ENCODE measurements at regions not wholly inside any gene's neighbourhood (a gene's known extent, or its start where the extent isn't known, plus 50 kb on each side); places are given as distances from the start of the nearest gene placed in this dataset.

DNA sequence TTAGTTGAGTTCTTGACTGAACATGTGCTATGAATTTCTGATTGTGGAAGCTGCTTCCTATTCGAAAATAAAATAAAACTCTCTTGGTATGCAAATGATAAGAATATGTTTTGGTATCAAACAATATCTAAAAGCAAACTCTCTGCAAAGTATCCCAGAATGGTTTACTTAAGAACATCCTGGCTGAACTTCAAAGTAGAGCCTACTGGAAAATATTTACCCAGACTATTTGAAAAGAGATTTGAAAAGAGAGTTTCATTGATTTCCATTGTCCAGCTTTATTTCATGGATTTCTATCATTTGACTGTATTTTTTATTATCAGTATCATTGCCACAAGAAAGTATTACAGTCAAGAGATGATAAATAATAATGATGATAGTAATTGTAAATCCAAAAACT, 171.1 kb upstream of the SLC7A11 start:
- TF ChIP-seq CTCF (optimal IDR thresholded peaks at IDR 0.05 in 1 of 3, IDR thresholded peaks at IDR 0.05 in 1 of 3, conservative IDR thresholded peaks at IDR 0.05 in 1 of 3; ENCODE audit: extremely low read depth in 1 of 3, insufficient read depth in 2 of 3, low read length in 3 of 3) (no peak), EZH2 (IDR thresholded peaks at IDR 0.05; ENCODE audit: low read length) (no peak)
- no peak overlapping the region for H3K4me2 ChIP-seq (ENCODE audit: control insufficient read depth, extremely low read depth, insufficient read depth, low read depth, low read length)
- no peak overlapping the region for H3K4me3 ChIP-seq (ENCODE audit: control insufficient read depth in 2 of 3, extremely low read depth in 1 of 3, insufficient read depth in 2 of 3, low read depth in 1 of 3, low read length in 3 of 3)
- H3K36me3 ChIP-seq (ENCODE audit: control insufficient read depth in 2 of 2, extremely low read depth in 1 of 2, insufficient read depth in 2 of 2, low read length in 2 of 2), result no peaks in the 10 kb centered on the region
- H2AFZ ChIP-seq (ENCODE audit: control insufficient read depth, low read length), result no peak overlapping the region
- no peak overlapping the region for H3K27ac ChIP-seq (ENCODE audit: control insufficient read depth, insufficient read depth, low read length)
- FAIRE-seq, result no peak
- no peaks in the 10 kb centered on the region for H3K4me1 ChIP-seq (ENCODE audit: control insufficient read depth, extremely low read depth, insufficient read depth, low read length)
- no peaks in the 10 kb centered on the region for H3K9me3 ChIP-seq (ENCODE audit: control insufficient read depth, low read depth, low read length)
- no peaks in the 10 kb centered on the region for H3K79me2 ChIP-seq (ENCODE audit: control insufficient read depth, insufficient read depth, low read length)
- no peaks in the 10 kb centered on the region for H4K20me1 ChIP-seq (ENCODE audit: control insufficient read depth, extremely low read depth, insufficient read depth, low read length)
- no peaks in the 10 kb centered on the region for H3K27me3 ChIP-seq (ENCODE audit: control insufficient read depth, extremely low read depth, insufficient read depth, low read length)
- dilution Hi-C loops (cut with MboI; ENCODE audit: extremely low pct_ligation_motif_present, low sequenced_read_pairs), result no loop called here
- no peaks in the 10 kb centered on the region for H3K9me1 ChIP-seq (ENCODE audit: control insufficient read depth, extremely low read depth, insufficient read depth, low read length)
- H3K9ac ChIP-seq (ENCODE audit: control insufficient read depth, extremely low read depth, insufficient read depth, low read length), result no peak overlapping the region
- no peak for DNase-seq (ENCODE audit: low read depth, low spot score)

DNA sequence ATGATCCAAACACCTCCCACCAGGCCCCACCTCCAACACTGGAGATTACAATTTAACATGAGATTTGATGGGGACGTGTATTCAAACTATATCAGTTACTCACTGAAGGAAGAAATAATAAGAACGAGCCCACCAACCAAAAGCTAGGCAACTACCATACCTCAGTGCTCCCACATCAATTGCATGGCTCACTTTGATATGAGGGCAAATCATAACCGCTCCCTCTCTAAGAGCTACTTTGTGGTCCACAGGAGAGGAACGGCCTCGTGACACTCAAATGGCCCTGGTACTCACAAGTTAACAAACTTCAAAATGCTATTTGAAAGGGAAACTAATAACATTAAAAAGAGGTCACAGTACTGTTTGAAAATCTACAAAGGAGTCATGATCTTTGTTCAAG, 170.7 kb upstream of the SLC7A11 start:
- Histone ChIP-seq H3K9me3 (ENCODE audit: control insufficient read depth, low read depth, low read length) (no peaks in the 10 kb centered on the region), H3K4me2 (ENCODE audit: control insufficient read depth, extremely low read depth, insufficient read depth, low read depth, low read length) (no peak overlapping the region), H2AFZ (ENCODE audit: control insufficient read depth, low read length) (no peak overlapping the region), H3K4me1 (ENCODE audit: control insufficient read depth, extremely low read depth, insufficient read depth, low read length) (no peaks in the 10 kb centered on the region), H3K36me3 (ENCODE audit: control insufficient read depth in 2 of 2, extremely low read depth in 1 of 2, insufficient read depth in 2 of 2, low read length in 2 of 2) (no peaks in the 10 kb centered on the region), H3K79me2 (ENCODE audit: control insufficient read depth, insufficient read depth, low read length) (no peaks in the 10 kb centered on the region), H3K27ac (ENCODE audit: control insufficient read depth, insufficient read depth, low read length) (no peak overlapping the region), H3K4me3 (ENCODE audit: control insufficient read depth in 2 of 3, extremely low read depth in 1 of 3, insufficient read depth in 2 of 3, low read depth in 1 of 3, low read length in 3 of 3) (no peak overlapping the region), H3K27me3 (ENCODE audit: control insufficient read depth, extremely low read depth, insufficient read depth, low read length) (no peaks in the 10 kb centered on the region), H4K20me1 (ENCODE audit: control insufficient read depth, extremely low read depth, insufficient read depth, low read length) (no peaks in the 10 kb centered on the region), H3K9ac (ENCODE audit: control insufficient read depth, extremely low read depth, insufficient read depth, low read length) (no peak overlapping the region), H3K9me1 (ENCODE audit: control insufficient read depth, extremely low read depth, insufficient read depth, low read length) (no peaks in the 10 kb centered on the region)
- dilution Hi-C loops (cut with MboI; ENCODE audit: extremely low pct_ligation_motif_present, low sequenced_read_pairs), result no loop called here
- TF ChIP-seq EZH2 (IDR thresholded peaks at IDR 0.05; ENCODE audit: low read length), result no peak
- TF ChIP-seq CTCF (optimal IDR thresholded peaks at IDR 0.05 in 1 of 3, IDR thresholded peaks at IDR 0.05 in 1 of 3, conservative IDR thresholded peaks at IDR 0.05 in 1 of 3; ENCODE audit: extremely low read depth in 1 of 3, insufficient read depth in 2 of 3, low read length in 3 of 3), result no peak
- no peak for DNase-seq (ENCODE audit: low read depth, low spot score)
- no peak for FAIRE-seq
